Body of pancreas (tissue), 4 donors: ENCODE measurements at regions not wholly inside any gene's neighbourhood (a gene's known extent, or its start where the extent isn't known, plus 50 kb on each side); places are given as distances from the start of the nearest gene placed in this dataset.

ENCODE experiments used
- ATAC-seq: fragments of 150-250 bp; one replicate; pipeline ENCODE4 v1.9.1; 2016
- DNase-seq, 4 donors: peaks; one replicate each; pipeline ENCODE4 v3.0.0-alpha.2; 2019
- H3K27ac ChIP-seq, 4 donors: fragments of 200-600 bp; sonication (generic); 1 replicate in 3 of 4; 2 replicates in 1 of 4; pipeline versions ENCODE4 v1.5.1 to v1.6.1; 2016 to 2019; ENCODE audit warnings: mild to moderate bottlenecking in 1 of 4, mixed read lengths in 1 of 4, moderate library complexity in 1 of 4
- H3K27me3 ChIP-seq, 2 donors: fragments of 200-600 bp; sonication (generic); one replicate each; pipeline ENCODE4 v1.6.0; 2016; ENCODE audit warnings: mild to moderate bottlenecking in 1 of 2
- H3K36me3 ChIP-seq, 2 donors: fragments of 200-600 bp; sonication (generic); replicated peaks in 1 of 2; 2 replicates each; pipeline ENCODE4 v1.5.1; 2016; ENCODE audit warnings: low read depth in 2 of 2; ENCODE audit not compliant: insufficient read depth in 1 of 2
- H3K4me1 ChIP-seq: fragments of 200-600 bp; sonication (generic); one replicate; pipeline ENCODE4 v1.6.0; 2016
- H3K4me3 ChIP-seq, 2 donors: fragments of 200-600 bp; sonication (generic); 1 replicate in 1 of 2; 2 replicates in 1 of 2; pipeline ENCODE4 v1.5.1; 2016 to 2019
- H3K9me3 ChIP-seq, 3 donors: fragments of 200-600 bp; sonication (generic); 1 replicate in 2 of 3; 2 replicates in 1 of 3; pipeline ENCODE4 v1.5.1; 2016
- POLR2A ChIP-seq, 3 donors: fragments of 450-650 bp; IDR thresholded peaks; one replicate each; pipeline ENCODE4 v1.6.1; 2016; ENCODE audit warnings: antibody characterized with exemption in 3 of 3, mild to moderate bottlenecking in 2 of 3
- WGBS, 2 donors: methylation state at CpG; one replicate each; pipeline ENCODE4 v1.1.5; 2017; 5-methylcytosine and 5-hydroxymethylcytosine counted together
- intact Hi-C: fragments of 100-400 bp; cut with DNase I; formaldehyde crosslinking; loops from one replicate; pipeline ENCODE4 v1.15.1; 2023
- TF ChIP-seq, protein P1 (sequence below), 7 experiments: fragments of 450-650 bp in 4 of 7; fragments of 200-600 bp in 3 of 7; sonication (generic) in 3 of 7; IDR thresholded peaks; one replicate each; pipeline ENCODE4 v1.5.1; 2016 to 2019; ENCODE audit warnings: antibody characterized with exemption in 7 of 7

DNA sequence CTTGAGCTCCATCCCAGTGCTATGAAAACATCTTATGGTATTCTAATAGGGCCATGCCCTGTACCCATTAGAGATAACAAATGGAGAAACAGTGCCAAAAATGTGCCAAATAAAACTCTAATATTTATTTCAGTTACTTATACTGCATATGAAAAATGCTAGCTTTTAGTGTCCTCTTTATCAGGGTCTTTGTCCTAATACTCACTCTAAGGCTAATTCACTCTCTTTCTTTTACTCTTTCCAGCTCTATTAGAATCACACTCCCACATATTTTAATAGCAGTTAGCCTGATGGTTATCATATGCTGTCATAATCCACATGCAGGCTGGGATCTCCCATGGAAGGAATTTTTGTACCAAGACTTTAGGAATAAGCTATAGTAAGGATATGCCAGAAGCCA lies 408.4 kb downstream of the ETV1 start:
- no peaks in the 10 kb centered on the region for H3K9me3 ChIP-seq
- H3K27ac ChIP-seq, result no peak overlapping the region
- ATAC-seq (no peak), DNase-seq (no peak)
- H3K4me3 ChIP-seq, result no peak overlapping the region
- intact Hi-C loops, result no loop called here
- H3K27me3 ChIP-seq, result no peaks in the 10 kb centered on the region
- no peak for TF ChIP-seq POLR2A (IDR thresholded peaks at IDR 0.05)
- H3K4me1 ChIP-seq, result no peaks in the 10 kb centered on the region
- no peaks in the 10 kb centered on the region for H3K36me3 ChIP-seq

DNA sequence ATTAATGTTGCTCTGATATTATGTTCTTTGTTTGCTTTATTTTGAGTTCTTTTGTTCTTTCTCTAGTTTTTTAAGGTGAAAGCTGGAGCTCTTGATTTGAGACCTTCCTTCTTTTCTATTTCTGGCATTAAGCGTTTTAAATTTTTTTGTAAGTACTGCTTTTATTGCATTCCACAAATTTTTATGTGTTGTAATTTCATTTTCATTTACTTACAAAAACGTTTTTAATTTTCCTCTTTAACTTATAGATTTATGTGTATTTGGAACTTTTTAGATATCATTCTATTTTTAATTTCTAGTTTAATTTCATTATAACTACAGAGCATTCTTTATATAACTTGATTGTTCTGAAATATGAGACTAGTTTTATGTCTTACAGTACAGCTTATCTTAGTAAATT lies 395.6 kb downstream of the ETV1 start:
- no peak overlapping the region for H3K4me3 ChIP-seq
- ATAC-seq (no peak), DNase-seq (no peak)
- no peaks in the 10 kb centered on the region for H3K36me3 ChIP-seq
- H3K9me3 ChIP-seq, result no peaks in the 10 kb centered on the region
- intact Hi-C loops, result no loop called here
- no peak overlapping the region for H3K27ac ChIP-seq
- no peaks in the 10 kb centered on the region for H3K27me3 ChIP-seq
- no peaks in the 10 kb centered on the region for H3K4me1 ChIP-seq
- WGBS, 2 donors, result 49 to 51% methylated on average over 2 of the region's 2 CpGs
- TF ChIP-seq, protein P1, sequence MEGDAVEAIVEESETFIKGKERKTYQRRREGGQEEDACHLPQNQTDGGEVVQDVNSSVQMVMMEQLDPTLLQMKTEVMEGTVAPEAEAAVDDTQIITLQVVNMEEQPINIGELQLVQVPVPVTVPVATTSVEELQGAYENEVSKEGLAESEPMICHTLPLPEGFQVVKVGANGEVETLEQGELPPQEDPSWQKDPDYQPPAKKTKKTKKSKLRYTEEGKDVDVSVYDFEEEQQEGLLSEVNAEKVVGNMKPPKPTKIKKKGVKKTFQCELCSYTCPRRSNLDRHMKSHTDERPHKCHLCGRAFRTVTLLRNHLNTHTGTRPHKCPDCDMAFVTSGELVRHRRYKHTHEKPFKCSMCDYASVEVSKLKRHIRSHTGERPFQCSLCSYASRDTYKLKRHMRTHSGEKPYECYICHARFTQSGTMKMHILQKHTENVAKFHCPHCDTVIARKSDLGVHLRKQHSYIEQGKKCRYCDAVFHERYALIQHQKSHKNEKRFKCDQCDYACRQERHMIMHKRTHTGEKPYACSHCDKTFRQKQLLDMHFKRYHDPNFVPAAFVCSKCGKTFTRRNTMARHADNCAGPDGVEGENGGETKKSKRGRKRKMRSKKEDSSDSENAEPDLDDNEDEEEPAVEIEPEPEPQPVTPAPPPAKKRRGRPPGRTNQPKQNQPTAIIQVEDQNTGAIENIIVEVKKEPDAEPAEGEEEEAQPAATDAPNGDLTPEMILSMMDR (IDR thresholded peaks at IDR 0.05), result no peak
- TF ChIP-seq POLR2A (IDR thresholded peaks at IDR 0.05), result no peak

DNA sequence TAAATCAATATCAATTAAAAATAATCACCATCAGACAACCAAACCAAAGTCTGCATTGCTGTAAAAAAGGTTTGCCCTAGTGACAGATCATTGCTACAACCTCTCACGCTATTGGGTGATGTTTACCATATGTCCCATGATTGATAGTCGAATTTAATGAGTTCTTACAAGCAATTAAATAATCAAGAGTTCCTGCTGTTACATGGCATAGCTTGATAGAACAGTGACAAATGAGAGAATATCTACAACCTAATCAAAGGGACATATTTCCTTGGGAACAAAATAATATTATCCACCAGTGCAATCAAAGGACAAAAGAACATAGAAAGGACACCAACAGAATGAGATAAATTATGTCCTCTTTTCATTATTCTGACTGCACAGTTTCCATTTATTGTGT lies 387.4 kb downstream of the ETV1 start:
- Histone ChIP-seq H3K4me1 (no peaks in the 10 kb centered on the region), H3K4me3 (no peak overlapping the region), H3K27ac (no peak overlapping the region), H3K27me3 (no peaks in the 10 kb centered on the region), H3K9me3 (no peaks in the 10 kb centered on the region), H3K36me3 (no peaks in the 10 kb centered on the region)
- no peak for ATAC-seq
- intact Hi-C loops, result no loop called here
- TF ChIP-seq POLR2A (IDR thresholded peaks at IDR 0.05), result no peak
- TF ChIP-seq, protein P1 (IDR thresholded peaks at IDR 0.05), result no peak
- WGBS, 2 donors, result 46 to 51% methylated on average over 2 of the region's 2 CpGs
- DNase-seq, result no peak

DNA sequence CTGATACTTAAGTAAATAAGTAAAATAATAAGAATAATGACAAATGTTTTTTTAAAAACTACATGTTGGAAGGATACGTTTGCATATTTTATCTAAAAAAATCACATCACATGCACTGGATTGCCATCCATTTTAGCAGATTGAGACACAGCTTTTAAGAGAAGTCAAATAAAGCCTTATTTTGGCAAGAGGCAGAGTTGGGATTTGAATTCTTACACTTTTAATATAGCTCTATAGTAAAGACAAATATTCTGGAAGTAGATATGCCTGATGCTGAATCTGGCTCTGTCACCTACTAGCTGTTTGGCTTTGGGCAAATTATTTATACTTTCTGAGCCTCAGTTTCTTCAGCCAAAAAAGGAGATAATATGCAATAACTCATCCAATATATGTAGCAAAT lies 386.4 kb downstream of the ETV1 start:
- Histone ChIP-seq H3K36me3 (no peaks in the 10 kb centered on the region), H3K4me3 (no peak overlapping the region), H3K27me3 (no peaks in the 10 kb centered on the region), H3K9me3 (no peaks in the 10 kb centered on the region), H3K4me1 (no peaks in the 10 kb centered on the region), H3K27ac (no peak overlapping the region)
- DNase-seq, result no peak
- TF ChIP-seq, protein P1 (IDR thresholded peaks at IDR 0.05), result no peak
- TF ChIP-seq POLR2A (IDR thresholded peaks at IDR 0.05), result no peak
- WGBS, 2 donors, result 15 to 18% methylated on average over 1 of the region's 1 CpG
- no peak for ATAC-seq
- intact Hi-C loops, result no loop called here

DNA sequence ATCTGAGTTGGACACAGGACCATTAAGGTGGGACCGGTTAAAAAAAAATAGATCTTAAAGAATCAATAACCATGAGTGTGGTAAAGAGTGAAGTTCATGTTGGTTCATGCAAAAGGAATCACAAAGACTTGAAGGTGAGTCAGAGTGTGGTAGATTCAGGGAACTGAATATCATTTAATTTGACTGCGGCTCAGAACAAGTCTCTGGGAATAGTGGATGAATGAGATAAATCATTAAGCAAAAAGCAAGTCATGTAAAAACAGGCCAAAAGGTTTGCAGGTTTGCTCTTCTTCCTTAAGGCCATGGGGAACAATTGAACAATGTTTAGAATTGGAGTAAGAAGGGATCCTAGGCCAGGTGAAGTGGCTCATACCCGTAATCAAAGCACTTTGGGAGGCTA lies 385.8 kb downstream of the ETV1 start:
- no peaks in the 10 kb centered on the region for H3K36me3 ChIP-seq
- 73 to 77% methylated on average over 3 of the region's 3 CpGs for WGBS, 2 donors
- no peaks in the 10 kb centered on the region for H3K9me3 ChIP-seq
- ATAC-seq (no peak), DNase-seq (no peak)
- H3K27me3 ChIP-seq, result no peaks in the 10 kb centered on the region
- H3K4me1 ChIP-seq, result no peaks in the 10 kb centered on the region
- H3K4me3 ChIP-seq, result no peak overlapping the region
- no peak for TF ChIP-seq POLR2A (IDR thresholded peaks at IDR 0.05)
- TF ChIP-seq, protein P1 (IDR thresholded peaks at IDR 0.05), result no peak
- intact Hi-C loops, result no loop called here
- H3K27ac ChIP-seq, result no peak overlapping the region
